ENCODE measurements at regions not wholly inside any gene's neighbourhood (a gene's known extent, or its start where the extent isn't known, plus 50 kb on each side); places are given as distances from the start of the nearest gene placed in this dataset.

DNA sequence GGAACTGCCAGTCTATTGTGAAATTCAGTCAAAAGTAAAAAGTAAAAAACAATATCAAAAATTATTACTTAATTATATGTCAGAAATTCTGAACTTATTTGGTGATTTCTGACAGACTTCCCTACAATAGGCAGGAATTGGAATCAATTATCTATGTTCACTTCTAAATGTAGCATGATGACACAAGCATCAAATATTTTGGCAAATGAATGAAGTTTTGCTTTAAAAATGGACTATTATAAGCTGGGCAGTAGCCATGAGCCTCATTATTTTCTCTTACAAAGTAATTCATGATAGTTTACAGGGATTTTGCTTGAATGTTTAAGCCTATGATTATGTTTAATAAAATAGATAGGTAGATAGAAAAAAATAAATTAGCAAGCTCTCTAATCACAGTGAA, 582.6 kb downstream of the SLITRK6 start:
- Histone ChIP-seq H3K4me3 (replicated peaks in 1 of 2; ENCODE audit: low read depth in 1 of 2, low read length in 2 of 2) (no peak overlapping the region), H3K9me2 (ENCODE audit: insufficient read depth) (no peaks in the 10 kb centered on the region), H3K27me3 (ENCODE audit: insufficient read depth, low read length) (no peaks in the 10 kb centered on the region), H3K79me2 (ENCODE audit: insufficient read depth, low read length) (no peaks in the 10 kb centered on the region), H3K9ac (ENCODE audit: low read length) (no peak overlapping the region), H3K4me1 (ENCODE audit: control insufficient read depth in 1 of 2, insufficient read depth in 2 of 2, low read length in 2 of 2) (no peaks in the 10 kb centered on the region), H3K9me3 (ENCODE audit: control insufficient read depth in 1 of 2, insufficient read depth in 1 of 2, low read depth in 1 of 2, low read length in 2 of 2) (no peaks in the 10 kb centered on the region; a peak in 1 of 4 replicates), H3K27ac (ENCODE audit: low read depth, low read length) (no peak overlapping the region), H3K4me2 (ENCODE audit: low read length) (no peak overlapping the region), H3K36me3 (ENCODE audit: control insufficient read depth in 1 of 2, insufficient read depth in 2 of 2, low read length in 2 of 2) (no peaks in the 10 kb centered on the region), H4K20me1 (ENCODE audit: insufficient read depth) (no peaks in the 10 kb centered on the region; the same call in 1 of the 2 replicates), H2AFZ (ENCODE audit: low read depth, low read length, poor library complexity, severe bottlenecking) (no peak overlapping the region)
- no peak for DNase-seq (ENCODE audit: low read depth, low spot score)
- CTCF ChIA-PET, result no interaction called here
- RAD21 ChIA-PET (ENCODE audit: low non-redundant PET in 1 of 2, low total read pairs in 2 of 2, uncharacterized antibody in 2 of 2, unreplicated experiment in 2 of 2), result no interaction called here
- BruUV-seq (replicated peaks), result no TSS peak
- no peak for ATAC-seq
- intact Hi-C loops (cut with micrococcal nuclease), result no loop called here
- POLR2A ChIA-PET, result no interaction called here
- no peak for TF ChIP-seq ELF1 (IDR thresholded peaks at IDR 0.05; ENCODE audit: borderline replicate concordance, low read depth)
- TF ChIP-seq, protein P1, sequence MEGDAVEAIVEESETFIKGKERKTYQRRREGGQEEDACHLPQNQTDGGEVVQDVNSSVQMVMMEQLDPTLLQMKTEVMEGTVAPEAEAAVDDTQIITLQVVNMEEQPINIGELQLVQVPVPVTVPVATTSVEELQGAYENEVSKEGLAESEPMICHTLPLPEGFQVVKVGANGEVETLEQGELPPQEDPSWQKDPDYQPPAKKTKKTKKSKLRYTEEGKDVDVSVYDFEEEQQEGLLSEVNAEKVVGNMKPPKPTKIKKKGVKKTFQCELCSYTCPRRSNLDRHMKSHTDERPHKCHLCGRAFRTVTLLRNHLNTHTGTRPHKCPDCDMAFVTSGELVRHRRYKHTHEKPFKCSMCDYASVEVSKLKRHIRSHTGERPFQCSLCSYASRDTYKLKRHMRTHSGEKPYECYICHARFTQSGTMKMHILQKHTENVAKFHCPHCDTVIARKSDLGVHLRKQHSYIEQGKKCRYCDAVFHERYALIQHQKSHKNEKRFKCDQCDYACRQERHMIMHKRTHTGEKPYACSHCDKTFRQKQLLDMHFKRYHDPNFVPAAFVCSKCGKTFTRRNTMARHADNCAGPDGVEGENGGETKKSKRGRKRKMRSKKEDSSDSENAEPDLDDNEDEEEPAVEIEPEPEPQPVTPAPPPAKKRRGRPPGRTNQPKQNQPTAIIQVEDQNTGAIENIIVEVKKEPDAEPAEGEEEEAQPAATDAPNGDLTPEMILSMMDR (IDR thresholded peaks at IDR 0.05 in 2 of 3, conservative IDR thresholded peaks at IDR 0.05 in 1 of 3; ENCODE audit: borderline replicate concordance in 1 of 3, insufficient read depth in 1 of 3, low read depth in 2 of 3, low read length in 2 of 3), result no peak
- TF ChIP-seq, protein P2, sequence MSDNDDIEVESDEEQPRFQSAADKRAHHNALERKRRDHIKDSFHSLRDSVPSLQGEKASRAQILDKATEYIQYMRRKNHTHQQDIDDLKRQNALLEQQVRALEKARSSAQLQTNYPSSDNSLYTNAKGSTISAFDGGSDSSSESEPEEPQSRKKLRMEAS (IDR thresholded peaks at IDR 0.05), result no peak
- TF ChIP-seq SIN3A (IDR thresholded peaks at IDR 0.05; ENCODE audit: low read depth), result no peak
- TF ChIP-seq, protein P3, sequence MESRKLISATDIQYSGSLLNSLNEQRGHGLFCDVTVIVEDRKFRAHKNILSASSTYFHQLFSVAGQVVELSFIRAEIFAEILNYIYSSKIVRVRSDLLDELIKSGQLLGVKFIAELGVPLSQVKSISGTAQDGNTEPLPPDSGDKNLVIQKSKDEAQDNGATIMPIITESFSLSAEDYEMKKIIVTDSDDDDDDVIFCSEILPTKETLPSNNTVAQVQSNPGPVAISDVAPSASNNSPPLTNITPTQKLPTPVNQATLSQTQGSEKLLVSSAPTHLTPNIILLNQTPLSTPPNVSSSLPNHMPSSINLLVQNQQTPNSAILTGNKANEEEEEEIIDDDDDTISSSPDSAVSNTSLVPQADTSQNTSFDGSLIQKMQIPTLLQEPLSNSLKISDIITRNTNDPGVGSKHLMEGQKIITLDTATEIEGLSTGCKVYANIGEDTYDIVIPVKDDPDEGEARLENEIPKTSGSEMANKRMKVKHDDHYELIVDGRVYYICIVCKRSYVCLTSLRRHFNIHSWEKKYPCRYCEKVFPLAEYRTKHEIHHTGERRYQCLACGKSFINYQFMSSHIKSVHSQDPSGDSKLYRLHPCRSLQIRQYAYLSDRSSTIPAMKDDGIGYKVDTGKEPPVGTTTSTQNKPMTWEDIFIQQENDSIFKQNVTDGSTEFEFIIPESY (IDR thresholded peaks at IDR 0.05; ENCODE audit: extremely low read depth, insufficient replicate concordance, low read length), result no peak
- no peak for TF ChIP-seq ZNF274 (IDR thresholded peaks at IDR 0.05; ENCODE audit: low read depth, low read length)
- TF ChIP-seq POLR2AphosphoS5 (IDR thresholded peaks at IDR 0.05; ENCODE audit: low read depth, low read length), result no peak
- TF ChIP-seq YY1 (IDR thresholded peaks at IDR 0.05; ENCODE audit: extremely low read depth, insufficient replicate concordance, low read depth, low read length), result no peak
- no peak for TF ChIP-seq JUND (IDR thresholded peaks at IDR 0.05)
- no peak for TF ChIP-seq FOSL1 (IDR thresholded peaks at IDR 0.05; ENCODE audit: low read depth)
- TF ChIP-seq TCF7L2 (IDR thresholded peaks at IDR 0.05; ENCODE audit: borderline replicate concordance, extremely low read depth, insufficient read depth, insufficient read length), result no peak
- TF ChIP-seq, protein P4, sequence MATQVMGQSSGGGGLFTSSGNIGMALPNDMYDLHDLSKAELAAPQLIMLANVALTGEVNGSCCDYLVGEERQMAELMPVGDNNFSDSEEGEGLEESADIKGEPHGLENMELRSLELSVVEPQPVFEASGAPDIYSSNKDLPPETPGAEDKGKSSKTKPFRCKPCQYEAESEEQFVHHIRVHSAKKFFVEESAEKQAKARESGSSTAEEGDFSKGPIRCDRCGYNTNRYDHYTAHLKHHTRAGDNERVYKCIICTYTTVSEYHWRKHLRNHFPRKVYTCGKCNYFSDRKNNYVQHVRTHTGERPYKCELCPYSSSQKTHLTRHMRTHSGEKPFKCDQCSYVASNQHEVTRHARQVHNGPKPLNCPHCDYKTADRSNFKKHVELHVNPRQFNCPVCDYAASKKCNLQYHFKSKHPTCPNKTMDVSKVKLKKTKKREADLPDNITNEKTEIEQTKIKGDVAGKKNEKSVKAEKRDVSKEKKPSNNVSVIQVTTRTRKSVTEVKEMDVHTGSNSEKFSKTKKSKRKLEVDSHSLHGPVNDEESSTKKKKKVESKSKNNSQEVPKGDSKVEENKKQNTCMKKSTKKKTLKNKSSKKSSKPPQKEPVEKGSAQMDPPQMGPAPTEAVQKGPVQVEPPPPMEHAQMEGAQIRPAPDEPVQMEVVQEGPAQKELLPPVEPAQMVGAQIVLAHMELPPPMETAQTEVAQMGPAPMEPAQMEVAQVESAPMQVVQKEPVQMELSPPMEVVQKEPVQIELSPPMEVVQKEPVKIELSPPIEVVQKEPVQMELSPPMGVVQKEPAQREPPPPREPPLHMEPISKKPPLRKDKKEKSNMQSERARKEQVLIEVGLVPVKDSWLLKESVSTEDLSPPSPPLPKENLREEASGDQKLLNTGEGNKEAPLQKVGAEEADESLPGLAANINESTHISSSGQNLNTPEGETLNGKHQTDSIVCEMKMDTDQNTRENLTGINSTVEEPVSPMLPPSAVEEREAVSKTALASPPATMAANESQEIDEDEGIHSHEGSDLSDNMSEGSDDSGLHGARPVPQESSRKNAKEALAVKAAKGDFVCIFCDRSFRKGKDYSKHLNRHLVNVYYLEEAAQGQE (IDR thresholded peaks at IDR 0.05; ENCODE audit: low read depth), result no peak

Data from HCT116 (cell line).